Fibroblast of skin of left quadriceps (primary cell): ENCODE measurements at regions not wholly inside any gene's neighbourhood (a gene's known extent, or its start where the extent isn't known, plus 50 kb on each side); places are given as distances from the start of the nearest gene placed in this dataset.

Experiments
- DNase-seq, 2 experiments: peaks; one replicate each; pipeline ENCODE4 v3.0.0-alpha.2; 2013; ENCODE audit warnings: low read depth in 2 of 2

- DNase-seq: no peak
Observed at GRCh38 chr15:69505956-69506556, 53.4 kb downstream of the RPLP1 start.

- no peak for DNase-seq
Observed at GRCh38 chr15:69508659-69509058, 56.0 kb downstream of the RPLP1 start.

GRCh38 chr15:69509131-69509530, 56.5 kb downstream of the RPLP1 start:
- no peak for DNase-seq

- no peak for DNase-seq
Observed at GRCh38 chr15:69510556-69510955, 57.9 kb downstream of the RPLP1 start.

- no peak for DNase-seq
Observed at GRCh38 chr15:69511015-69511414, 58.4 kb downstream of the RPLP1 start.

GRCh38 chr15:69511716-69512340, 59.2 kb downstream of the RPLP1 start:
- no peak for DNase-seq

GRCh38 chr15:69513450-69513960, 60.9 kb downstream of the RPLP1 start:
- DNase-seq: no peak

GRCh38 chr15:69513986-69514385, 61.4 kb downstream of the RPLP1 start:
- DNase-seq: no peak

- no peak for DNase-seq
Observed at GRCh38 chr15:69515508-69515907, 62.9 kb downstream of the RPLP1 start.

- no peak for DNase-seq
Observed at GRCh38 chr15:69515926-69516325, 63.3 kb downstream of the RPLP1 start.

- no peak for DNase-seq
Observed at GRCh38 chr15:69517052-69517451, 64.4 kb downstream of the RPLP1 start.

GRCh38 chr15:69518806-69519205, 66.2 kb downstream of the RPLP1 start:
- DNase-seq: no peak

GRCh38 chr15:69520067-69520466, 67.4 kb downstream of the RPLP1 start:
- DNase-seq: no peak

- no peak for DNase-seq
Observed at GRCh38 chr15:69522361-69522760, 69.7 kb downstream of the RPLP1 start.

GRCh38 chr15:69523010-69524001, 70.7 kb downstream of the RPLP1 start:
- peak; percentile 62 to 64 for DNase-seq

GRCh38 chr15:69524296-69524695, 71.7 kb downstream of the RPLP1 start:
- no peak for DNase-seq

GRCh38 chr15:69524814-69525213, 72.2 kb downstream of the RPLP1 start:
- DNase-seq: no peak

GRCh38 chr15:69525543-69525942, 72.9 kb downstream of the RPLP1 start:
- no peak for DNase-seq

- no peak for DNase-seq
Observed at GRCh38 chr15:69526081-69527061, 73.8 kb downstream of the RPLP1 start.

GRCh38 chr15:69529141-69529540, 76.5 kb downstream of the RPLP1 start:
- DNase-seq: no peak

- DNase-seq: no peak
Observed at GRCh38 chr15:69529961-69530633, 77.5 kb downstream of the RPLP1 start.
